SK-N-SH treated with all-trans-retinoic acid at 6 μM for 48 hours (cell line): ENCODE measurements at regions not wholly inside any gene's neighbourhood (a gene's known extent, or its start where the extent isn't known, plus 50 kb on each side); places are given as distances from the start of the nearest gene placed in this dataset.
A peak's percentile ranks its signal among the peaks of the same experiment; 100 is the strongest.

ENCODE experiments used
- ATAC-seq: fragments of 200-7000 bp; cut with Tn5 transposase; 3 replicates; pipeline ENCODE4 v1.9.1; 2020; ENCODE audit warnings: mild to moderate bottlenecking, moderate library complexity
- BACH2 ChIP-seq: fragments of 250-450 bp; sonication (Bioruptor Pico); IDR thresholded peaks from 2 replicates; pipeline ENCODE4 v1.9.0; 2021; ENCODE audit warnings: mild to moderate bottlenecking, borderline replicate concordance
- ESRRG ChIP-seq: fragments of 250-450 bp; sonication (Bioruptor Pico); IDR thresholded peaks from 2 replicates; pipeline ENCODE4 v1.6.1; 2021; ENCODE audit warnings: mild to moderate bottlenecking
- GLIS3 ChIP-seq: fragments of 250-450 bp; sonication (Bioruptor Pico); IDR thresholded peaks from 2 replicates; pipeline ENCODE4 v1.5.0; 2020; ENCODE audit warnings: mild to moderate bottlenecking, moderate library complexity
- ISL1 ChIP-seq: fragments of 250-450 bp; sonication (Bioruptor Pico); IDR thresholded peaks from 2 replicates; pipeline ENCODE4 v2.1.2; 2022; ENCODE audit warnings: mild to moderate bottlenecking, moderate library complexity
- OSR1 ChIP-seq: fragments of 250-450 bp; sonication (Bioruptor Pico); IDR thresholded peaks from 2 replicates; pipeline ENCODE4 v1.8.0; 2022; ENCODE audit warnings: moderate library complexity, mild to moderate bottlenecking, inconsistent platforms
- PPARA ChIP-seq: fragments of 250-450 bp; sonication (Bioruptor Pico); IDR thresholded peaks from 2 replicates; pipeline ENCODE4 v1.5.0; 2020; ENCODE audit warnings: mild to moderate bottlenecking, borderline replicate concordance
- RARB ChIP-seq: fragments of 250-450 bp; sonication (Bioruptor Pico); IDR thresholded peaks from 2 replicates; pipeline ENCODE4 v1.8.0; 2021; ENCODE audit warnings: mild to moderate bottlenecking, moderate library complexity
- SNAI2 ChIP-seq: fragments of 250-450 bp; sonication (Bioruptor Pico); IDR thresholded peaks from 2 replicates; pipeline ENCODE4 v1.5.0; 2020; ENCODE audit warnings: mild to moderate bottlenecking, moderate library complexity
- TCF4 ChIP-seq: fragments of 250-450 bp; sonication (Bioruptor Pico); IDR thresholded peaks from 2 replicates; pipeline ENCODE4 v1.8.0; 2021; ENCODE audit warnings: mild to moderate bottlenecking, moderate library complexity, borderline replicate concordance
- TOX ChIP-seq: fragments of 250-450 bp; sonication (Bioruptor Pico); IDR thresholded peaks from 2 replicates; pipeline ENCODE4 v1.8.0; 2021; ENCODE audit warnings: mild to moderate bottlenecking, moderate library complexity, borderline replicate concordance
- ZC3H10 ChIP-seq: fragments of 250-450 bp; sonication (Bioruptor Pico); IDR thresholded peaks from 2 replicates; pipeline ENCODE4 v1.5.1; 2021; ENCODE audit warnings: mild to moderate bottlenecking, moderate library complexity
- ZFP3 ChIP-seq: fragments of 250-450 bp; sonication (Bioruptor Pico); IDR thresholded peaks from 2 replicates; pipeline ENCODE4 v1.5.0; 2020; ENCODE audit warnings: mild to moderate bottlenecking, moderate library complexity
- ZFP30 ChIP-seq: fragments of 450-650 bp; formaldehyde crosslinking; IDR thresholded peaks from 2 replicates; pipeline ENCODE4 v1.5.0; 2022; ENCODE audit warnings: mild to moderate bottlenecking, moderate library complexity
- ZNF565 ChIP-seq: fragments of 450-650 bp; formaldehyde crosslinking; conservative IDR thresholded peaks from 2 replicates; pipeline ENCODE4 v1.5.0; 2020; ENCODE audit warnings: low read depth, mild to moderate bottlenecking, moderate library complexity
- ZNF70 ChIP-seq: fragments of 450-650 bp; formaldehyde crosslinking; IDR thresholded peaks from 2 replicates; pipeline ENCODE4 v1.5.0; 2020; ENCODE audit warnings: mild to moderate bottlenecking, moderate library complexity
- ZNF8 ChIP-seq: fragments of 450-650 bp; formaldehyde crosslinking; IDR thresholded peaks from 2 replicates; pipeline ENCODE4 v1.5.0; 2020; ENCODE audit warnings: mild to moderate bottlenecking, moderate library complexity
- TF ChIP-seq, protein P1 (sequence below): fragments of 250-450 bp; sonication (Bioruptor Pico); IDR thresholded peaks from 2 replicates; pipeline ENCODE4 v1.8.0; 2021; ENCODE audit warnings: low read depth, mild to moderate bottlenecking, moderate library complexity, borderline replicate concordance
- TF ChIP-seq, protein P2 (sequence below): fragments of 250-450 bp; sonication (Bioruptor Pico); IDR thresholded peaks from 2 replicates; pipeline ENCODE4 v1.5.1; 2020; ENCODE audit warnings: low read depth, mild to moderate bottlenecking, moderate library complexity
- TF ChIP-seq, protein P3 (sequence below): fragments of 250-450 bp; sonication (Bioruptor Pico); IDR thresholded peaks from 2 replicates; pipeline ENCODE4 v1.5.0; 2020; ENCODE audit warnings: mild to moderate bottlenecking, moderate library complexity

DNA sequence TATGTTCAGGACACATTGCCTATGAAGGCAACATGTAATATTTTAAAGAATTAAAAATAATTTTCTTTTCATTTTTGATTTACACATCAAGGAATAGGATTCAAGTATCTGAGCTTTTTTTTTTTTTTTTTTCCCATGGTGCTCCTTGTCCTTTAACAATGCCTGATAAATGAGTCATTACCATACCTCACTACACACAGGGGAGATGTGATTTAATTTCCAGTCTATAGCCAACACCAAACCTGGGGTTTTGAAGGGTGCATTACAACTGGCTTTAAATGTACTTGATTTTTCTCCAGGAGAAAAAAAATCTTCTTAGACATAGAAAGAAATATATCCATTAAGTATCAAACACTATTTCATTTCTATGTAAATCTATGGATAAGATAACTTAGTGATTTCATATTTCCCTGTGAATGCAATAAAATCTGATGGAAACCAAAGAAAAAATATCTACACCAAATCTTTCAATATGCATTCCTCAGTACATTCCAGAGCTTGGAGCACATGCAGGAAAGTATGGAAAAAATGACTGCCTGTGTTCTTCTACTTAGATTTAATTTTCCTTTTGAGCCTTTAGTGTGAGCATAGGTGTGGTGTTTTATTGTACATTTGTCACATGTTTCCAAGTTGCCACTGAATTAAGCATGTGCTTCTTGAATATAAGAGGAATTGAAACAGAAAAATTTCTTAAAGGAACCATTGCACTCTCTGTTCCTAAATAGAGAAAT, 204.8 kb upstream of the MEOX2 start:
- TF ChIP-seq PPARA (CRISPR knock-in tag) (no peak), SNAI2 (CRISPR knock-in tag) (no peak), TCF4 (CRISPR knock-in tag) (no peak), ZC3H10 (CRISPR knock-in tag) (no peak), OSR1 (no peak)
- peak; percentile 39; the same call in 2 of the 3 replicates for ATAC-seq

DNA sequence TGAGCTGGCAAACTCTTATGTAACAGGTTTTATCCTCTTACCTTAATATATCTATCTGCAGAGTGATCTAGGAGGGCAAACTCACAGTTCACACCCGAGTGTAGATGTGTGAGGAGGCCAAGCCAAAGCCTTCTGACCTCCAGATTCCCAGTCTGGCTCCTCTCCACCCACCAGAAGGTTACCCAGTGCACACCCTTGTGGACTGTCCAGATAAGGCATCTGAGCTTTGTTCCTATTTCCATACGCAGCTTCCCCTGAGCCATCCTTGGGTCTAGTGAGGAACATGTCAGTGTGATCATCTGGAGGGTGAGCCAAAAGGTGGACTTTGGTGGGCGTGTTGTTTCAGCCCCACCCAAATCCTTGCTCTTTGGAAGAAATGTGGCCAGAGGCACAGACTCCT, 203.0 kb upstream of the MEOX2 start:
- TF ChIP-seq SNAI2 (CRISPR knock-in tag) = no peak
- ATAC-seq = peak; percentile 94

DNA sequence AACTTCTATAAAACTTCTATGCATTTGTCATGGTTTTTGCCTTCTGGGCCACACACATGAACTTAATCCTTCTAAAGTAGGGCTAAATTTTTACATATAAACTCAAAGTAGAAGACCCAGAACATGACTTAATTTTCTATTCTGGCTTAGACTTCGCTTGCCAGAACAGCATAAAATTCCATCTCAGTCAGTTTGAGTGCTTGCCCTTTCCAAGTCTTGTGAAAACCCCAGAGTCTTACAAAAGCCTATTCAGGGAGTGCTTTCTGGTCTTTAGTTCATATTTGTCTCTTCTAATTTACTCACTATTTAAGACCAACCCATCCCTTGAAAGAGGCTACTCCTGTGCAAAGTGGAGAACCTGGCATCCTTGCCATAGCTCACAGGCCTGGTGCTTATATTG, 201.6 kb upstream of the MEOX2 start:
- no peak for ATAC-seq
- TF ChIP-seq SNAI2 (CRISPR knock-in tag) = no peak
- TF ChIP-seq TOX (CRISPR knock-in tag) = no peak
- TF ChIP-seq, protein P1, sequence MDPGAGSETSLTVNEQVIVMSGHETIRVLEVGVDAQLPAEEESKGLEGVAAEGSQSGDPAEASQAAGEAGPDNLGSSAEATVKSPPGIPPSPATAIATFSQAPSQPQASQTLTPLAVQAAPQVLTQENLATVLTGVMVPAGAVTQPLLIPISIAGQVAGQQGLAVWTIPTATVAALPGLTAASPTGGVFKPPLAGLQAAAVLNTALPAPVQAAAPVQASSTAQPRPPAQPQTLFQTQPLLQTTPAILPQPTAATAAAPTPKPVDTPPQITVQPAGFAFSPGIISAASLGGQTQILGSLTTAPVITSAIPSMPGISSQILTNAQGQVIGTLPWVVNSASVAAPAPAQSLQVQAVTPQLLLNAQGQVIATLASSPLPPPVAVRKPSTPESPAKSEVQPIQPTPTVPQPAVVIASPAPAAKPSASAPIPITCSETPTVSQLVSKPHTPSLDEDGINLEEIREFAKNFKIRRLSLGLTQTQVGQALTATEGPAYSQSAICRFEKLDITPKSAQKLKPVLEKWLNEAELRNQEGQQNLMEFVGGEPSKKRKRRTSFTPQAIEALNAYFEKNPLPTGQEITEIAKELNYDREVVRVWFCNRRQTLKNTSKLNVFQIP (CRISPR knock-in tag) = no peak

DNA sequence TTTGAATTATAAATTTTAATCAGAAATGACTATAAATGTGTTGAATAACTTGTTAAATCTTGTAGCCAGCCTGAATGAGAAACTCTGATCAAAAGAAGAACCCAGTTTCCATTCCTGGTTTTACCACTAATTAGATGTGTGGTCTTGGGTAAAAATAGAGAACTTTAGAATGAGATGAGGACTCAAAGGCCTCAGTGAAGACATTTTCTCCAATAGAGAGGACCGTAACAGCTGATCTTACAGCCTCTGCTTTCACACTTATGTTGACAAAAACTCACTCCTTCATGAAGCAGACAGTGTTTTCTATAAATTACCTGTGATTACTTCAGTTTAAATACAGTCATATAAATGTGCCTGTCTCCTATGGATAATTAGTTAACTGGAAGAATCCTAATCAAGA, 200.1 kb upstream of the MEOX2 start:
- TF ChIP-seq ZNF70 (CRISPR knock-in tag) (no peak), RARB (CRISPR knock-in tag) (no peak), SNAI2 (CRISPR knock-in tag) (no peak), OSR1 (no peak), ESRRG (CRISPR knock-in tag) (no peak), ZFP3 (CRISPR knock-in tag) (no peak), GLIS3 (CRISPR knock-in tag) (no peak), ZC3H10 (CRISPR knock-in tag) (no peak), BACH2 (CRISPR knock-in tag) (no peak), ZNF8 (no peak), ZNF565 (CRISPR knock-in tag) (no peak), TCF4 (CRISPR knock-in tag) (no peak), ISL1 (CRISPR knock-in tag) (no peak), ZFP30 (CRISPR knock-in tag) (no peak)
- TF ChIP-seq, protein P2, sequence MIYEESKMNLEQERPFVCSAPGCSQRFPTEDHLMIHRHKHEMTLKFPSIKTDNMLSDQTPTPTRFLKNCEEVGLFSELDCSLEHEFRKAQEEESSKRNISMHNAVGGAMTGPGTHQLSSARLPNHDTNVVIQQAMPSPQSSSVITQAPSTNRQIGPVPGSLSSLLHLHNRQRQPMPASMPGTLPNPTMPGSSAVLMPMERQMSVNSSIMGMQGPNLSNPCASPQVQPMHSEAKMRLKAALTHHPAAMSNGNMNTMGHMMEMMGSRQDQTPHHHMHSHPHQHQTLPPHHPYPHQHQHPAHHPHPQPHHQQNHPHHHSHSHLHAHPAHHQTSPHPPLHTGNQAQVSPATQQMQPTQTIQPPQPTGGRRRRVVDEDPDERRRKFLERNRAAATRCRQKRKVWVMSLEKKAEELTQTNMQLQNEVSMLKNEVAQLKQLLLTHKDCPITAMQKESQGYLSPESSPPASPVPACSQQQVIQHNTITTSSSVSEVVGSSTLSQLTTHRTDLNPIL (CRISPR knock-in tag) = no peak
- TF ChIP-seq, protein P3, sequence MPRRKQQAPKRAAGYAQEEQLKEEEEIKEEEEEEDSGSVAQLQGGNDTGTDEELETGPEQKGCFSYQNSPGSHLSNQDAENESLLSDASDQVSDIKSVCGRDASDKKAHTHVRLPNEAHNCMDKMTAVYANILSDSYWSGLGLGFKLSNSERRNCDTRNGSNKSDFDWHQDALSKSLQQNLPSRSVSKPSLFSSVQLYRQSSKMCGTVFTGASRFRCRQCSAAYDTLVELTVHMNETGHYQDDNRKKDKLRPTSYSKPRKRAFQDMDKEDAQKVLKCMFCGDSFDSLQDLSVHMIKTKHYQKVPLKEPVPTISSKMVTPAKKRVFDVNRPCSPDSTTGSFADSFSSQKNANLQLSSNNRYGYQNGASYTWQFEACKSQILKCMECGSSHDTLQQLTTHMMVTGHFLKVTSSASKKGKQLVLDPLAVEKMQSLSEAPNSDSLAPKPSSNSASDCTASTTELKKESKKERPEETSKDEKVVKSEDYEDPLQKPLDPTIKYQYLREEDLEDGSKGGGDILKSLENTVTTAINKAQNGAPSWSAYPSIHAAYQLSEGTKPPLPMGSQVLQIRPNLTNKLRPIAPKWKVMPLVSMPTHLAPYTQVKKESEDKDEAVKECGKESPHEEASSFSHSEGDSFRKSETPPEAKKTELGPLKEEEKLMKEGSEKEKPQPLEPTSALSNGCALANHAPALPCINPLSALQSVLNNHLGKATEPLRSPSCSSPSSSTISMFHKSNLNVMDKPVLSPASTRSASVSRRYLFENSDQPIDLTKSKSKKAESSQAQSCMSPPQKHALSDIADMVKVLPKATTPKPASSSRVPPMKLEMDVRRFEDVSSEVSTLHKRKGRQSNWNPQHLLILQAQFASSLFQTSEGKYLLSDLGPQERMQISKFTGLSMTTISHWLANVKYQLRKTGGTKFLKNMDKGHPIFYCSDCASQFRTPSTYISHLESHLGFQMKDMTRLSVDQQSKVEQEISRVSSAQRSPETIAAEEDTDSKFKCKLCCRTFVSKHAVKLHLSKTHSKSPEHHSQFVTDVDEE (CRISPR knock-in tag) = no peak
- TF ChIP-seq, all 23 proteins: peak for 0
- ATAC-seq = no peak

DNA sequence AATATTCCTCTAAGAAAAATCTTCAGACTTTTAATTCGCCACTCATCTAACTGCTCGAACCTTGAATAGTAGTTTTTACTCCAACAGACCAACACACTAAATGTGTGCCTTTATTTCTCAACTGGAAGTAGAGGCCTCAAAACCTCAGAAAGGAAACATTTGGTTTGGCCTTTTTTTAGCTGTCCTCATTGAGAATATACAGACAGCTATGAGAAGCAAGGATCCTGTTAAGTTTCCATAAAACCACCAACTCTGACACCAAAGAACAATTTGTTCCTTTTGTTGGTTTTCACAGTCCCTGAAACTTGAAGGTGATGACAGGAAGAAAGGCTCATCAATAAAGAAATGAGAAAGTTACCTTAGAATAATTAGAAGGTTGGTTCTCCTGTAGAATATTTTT, 199.2 kb upstream of the MEOX2 start:
- no peak for ATAC-seq
- TF ChIP-seq OSR1 = no peak
- TF ChIP-seq ZNF8 = no peak
- TF ChIP-seq SNAI2 (CRISPR knock-in tag) = no peak
- no peak for TF ChIP-seq RARB (CRISPR knock-in tag)
- TF ChIP-seq ZNF565 (CRISPR knock-in tag) = no peak
- TF ChIP-seq, protein P2 (CRISPR knock-in tag) = no peak
- TF ChIP-seq, protein P3 (CRISPR knock-in tag) = no peak
